ENCODE measurements at regions not wholly inside any gene's neighbourhood (a gene's known extent, or its start where the extent isn't known, plus 50 kb on each side); places are given as distances from the start of the nearest gene placed in this dataset.

DNA sequence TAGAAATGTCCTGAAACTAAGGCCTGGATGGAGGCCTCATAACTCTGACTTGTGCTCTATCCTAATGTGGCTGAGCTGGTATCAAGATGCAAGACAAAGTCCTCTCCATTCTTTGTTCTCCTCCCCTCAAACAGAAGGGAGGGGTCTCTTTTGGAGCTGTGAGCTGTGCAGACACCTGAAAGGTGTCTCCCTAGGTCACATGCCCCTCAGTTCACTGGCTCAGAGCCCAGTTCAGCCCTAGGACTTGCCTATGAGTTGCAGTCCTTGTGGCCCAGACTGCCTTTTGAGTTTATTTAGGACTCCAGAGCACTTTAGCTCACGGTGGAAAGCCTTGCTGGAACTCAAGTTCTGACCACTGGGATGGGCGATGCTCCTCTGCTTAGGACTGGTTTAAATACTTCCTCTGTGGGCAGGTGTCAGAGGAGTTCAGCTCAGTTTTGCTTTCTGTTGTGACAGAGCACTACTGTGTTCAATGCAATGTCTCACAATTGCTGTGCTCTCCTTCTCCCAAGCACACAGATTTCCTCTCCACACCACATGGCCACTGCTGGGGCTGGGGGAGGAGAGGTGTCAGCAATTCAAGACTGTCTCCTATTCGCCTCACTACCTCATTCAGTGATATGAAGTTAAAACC is 84.8 kb upstream of the ZNF827 start:
- DNase-seq (ENCODE audit: low read depth), result no peak

DNA sequence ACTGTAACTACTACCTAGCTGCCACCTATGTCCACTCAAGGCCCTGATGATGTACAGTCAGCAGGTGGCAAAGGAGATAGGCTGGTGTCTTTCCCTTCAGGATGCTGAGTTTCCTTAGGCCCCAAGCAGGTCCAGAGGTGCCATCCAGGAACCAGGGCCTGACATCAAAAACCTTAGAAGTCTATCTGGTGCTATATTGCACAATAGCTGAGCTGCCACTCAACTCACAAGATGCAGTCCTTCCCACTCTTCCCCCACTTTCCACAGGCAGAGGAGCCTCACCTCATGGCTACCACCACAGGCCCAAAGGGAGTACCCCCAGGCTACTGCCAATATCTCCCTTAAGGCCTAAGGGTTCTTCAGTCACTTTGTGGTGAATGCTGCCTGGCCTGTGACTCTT is 83.9 kb upstream of the ZNF827 start:
- DNase-seq (ENCODE audit: low read depth), result no peak

DNA sequence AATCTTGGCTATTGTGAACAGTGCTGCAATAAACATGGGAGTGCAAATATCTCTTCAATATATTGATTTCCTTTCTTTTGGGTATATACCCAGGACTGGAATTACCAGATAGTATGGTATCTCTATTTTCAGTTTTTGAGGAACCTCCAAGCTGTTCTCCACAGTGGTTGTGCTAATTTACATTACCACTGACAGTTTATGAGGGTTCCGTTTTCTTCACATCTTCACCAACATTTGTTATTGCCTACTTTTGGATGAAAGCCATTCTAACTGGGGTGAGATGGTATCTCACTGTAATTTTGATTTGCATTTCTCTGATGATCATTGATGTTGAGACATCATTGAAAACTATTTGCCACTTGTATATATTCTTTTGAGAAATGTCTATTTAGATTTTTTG is 79.6 kb upstream of the ZNF827 start:
- no peak for DNase-seq (ENCODE audit: low read depth)

DNA sequence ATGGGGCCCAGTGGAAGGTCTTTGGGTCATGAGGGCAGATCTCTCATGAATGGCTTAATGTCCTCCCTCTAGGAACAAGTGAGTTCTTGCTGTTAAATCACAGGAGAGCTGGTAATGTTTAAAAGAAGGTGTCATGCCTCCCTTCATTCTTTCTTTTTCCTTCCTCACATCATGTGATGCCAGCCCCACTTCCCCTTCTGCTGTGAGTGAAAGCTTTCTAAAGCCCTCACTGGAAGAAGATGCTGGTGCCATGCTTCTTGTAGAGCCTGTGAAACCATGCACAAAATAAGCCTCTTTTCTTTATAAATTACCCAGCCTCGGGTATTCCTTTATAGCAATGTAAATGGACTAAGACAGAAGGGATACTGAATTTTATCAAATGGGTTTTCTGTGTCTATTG is 66.1 kb upstream of the ZNF827 start:
- no peak for DNase-seq (ENCODE audit: low read depth)

DNA sequence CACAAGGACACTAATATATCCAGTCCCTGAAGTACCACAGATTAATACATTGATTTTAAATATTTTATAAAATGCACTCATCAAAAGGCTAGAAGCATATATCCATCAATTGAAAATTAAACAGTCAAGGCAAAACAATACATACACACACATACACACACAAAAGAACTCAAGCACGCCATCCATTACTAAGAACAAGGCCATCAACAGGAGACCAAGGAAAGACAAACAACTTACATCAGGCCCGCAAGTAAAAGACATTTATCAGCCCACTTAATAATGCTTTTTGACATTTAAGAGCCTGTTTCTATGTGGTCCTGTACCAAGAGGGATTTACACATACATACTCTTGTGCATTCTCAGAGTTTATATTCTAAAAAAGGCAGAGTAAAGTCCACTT is 50.0 kb upstream of the ZNF827 start:
- no peak for DNase-seq (ENCODE audit: low read depth)
